CD4-positive, alpha-beta T cell treated with Interleukin-21 for 1 hour (primary cell): ENCODE measurements at regions not wholly inside any gene's neighbourhood (a gene's known extent, or its start where the extent isn't known, plus 50 kb on each side); places are given as distances from the start of the nearest gene placed in this dataset.
"Not testable (repeated sequence)": the region's sequence is repeated elsewhere in the genome, so short reads cannot be mapped to it uniquely, and the experiment has no call there.

Experiments used
- DNase-seq: peaks from one replicate; pipeline ENCODE4 v3.0.0-alpha.2; 2020

DNA sequence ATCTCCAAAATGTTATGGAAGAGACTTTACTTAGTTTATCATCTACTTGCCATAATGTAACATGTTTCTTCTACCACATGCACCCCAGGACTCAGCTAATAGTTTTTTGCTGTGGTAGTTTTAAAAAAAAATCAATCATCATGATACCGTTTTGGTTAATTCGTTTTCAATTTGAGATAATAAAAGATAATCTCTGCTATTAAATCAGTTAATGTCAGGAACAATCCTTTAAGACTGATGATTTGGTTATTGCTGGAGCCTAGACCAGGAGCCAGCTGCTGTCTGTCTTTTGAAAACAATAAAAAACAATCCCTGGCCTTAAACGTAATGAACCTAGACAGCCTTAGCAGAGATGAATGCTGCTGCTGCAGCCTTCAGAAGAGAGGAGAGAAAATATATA is 403.7 kb downstream of the OXSM start:
- no peak for DNase-seq

- no peak for DNase-seq
Measured at GRCh38 chr3:26196781-26197180, 406.9 kb downstream of the OXSM start.

GRCh38 chr3:26198609-26199008 is 408.7 kb downstream of the OXSM start:
- no peak for DNase-seq

- no peak for DNase-seq
Measured at GRCh38 chr3:26202169-26202568, 412.3 kb downstream of the OXSM start.

GRCh38 chr3:26205475-26205874 is 415.6 kb downstream of the OXSM start:
- DNase-seq: no peak

GRCh38 chr3:26208201-26208600 is 414.4 kb upstream of the LRRC3B start:
- no peak for DNase-seq

GRCh38 chr3:26229801-26230200 is 392.8 kb upstream of the LRRC3B start:
- DNase-seq: no peak

DNA sequence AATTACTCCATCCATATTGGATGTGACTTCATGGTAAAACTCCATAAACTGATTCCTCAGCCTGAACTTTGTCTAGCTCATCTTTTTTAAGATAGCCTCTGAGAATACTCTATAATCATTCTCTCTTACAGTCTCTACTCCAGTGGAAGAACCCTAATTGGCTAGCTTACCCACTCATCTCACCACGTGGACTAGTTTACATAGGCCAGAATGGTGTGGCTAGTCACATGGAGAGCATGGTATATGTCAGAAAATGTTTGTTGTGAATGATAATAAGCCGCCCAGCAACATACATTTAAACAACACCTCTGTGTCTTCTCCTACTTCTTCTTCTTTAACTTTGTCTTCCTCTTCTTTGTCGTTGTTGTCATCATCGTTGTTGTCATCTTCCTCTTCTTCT is 389.2 kb upstream of the LRRC3B start:
- DNase-seq: no peak

GRCh38 chr3:26236531-26236930 is 386.0 kb upstream of the LRRC3B start:
- no peak for DNase-seq

DNA sequence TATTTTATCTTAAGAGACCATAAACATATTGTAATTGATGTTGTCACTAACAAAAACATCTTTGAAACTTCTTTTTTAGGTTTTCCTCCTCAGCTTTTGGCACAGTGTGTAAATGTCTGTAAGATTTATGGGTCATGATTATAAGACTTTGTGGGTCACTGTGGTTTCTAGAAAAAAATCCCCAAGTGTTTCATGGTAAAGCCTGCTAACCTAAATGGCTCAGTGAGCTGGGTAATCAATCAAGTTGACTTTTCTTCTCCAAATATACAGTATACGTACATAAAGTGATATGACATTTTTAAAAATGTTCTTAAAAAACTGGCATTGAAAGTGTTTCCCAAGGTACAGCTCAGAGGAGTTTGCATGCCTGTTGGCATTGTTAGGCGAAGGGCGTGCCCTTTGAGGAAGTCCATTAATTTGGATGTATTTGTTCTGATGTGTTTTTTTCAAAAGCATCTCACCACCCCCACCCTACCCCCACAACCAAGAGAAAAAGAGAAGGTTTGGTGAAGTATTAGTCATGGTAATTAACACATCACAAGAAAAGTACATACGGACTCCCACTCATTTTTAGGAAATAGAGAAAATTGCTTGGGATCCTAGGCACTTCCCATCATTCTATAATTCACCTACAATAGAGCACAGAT is 385.4 kb upstream of the LRRC3B start:
- no peak for DNase-seq

DNA sequence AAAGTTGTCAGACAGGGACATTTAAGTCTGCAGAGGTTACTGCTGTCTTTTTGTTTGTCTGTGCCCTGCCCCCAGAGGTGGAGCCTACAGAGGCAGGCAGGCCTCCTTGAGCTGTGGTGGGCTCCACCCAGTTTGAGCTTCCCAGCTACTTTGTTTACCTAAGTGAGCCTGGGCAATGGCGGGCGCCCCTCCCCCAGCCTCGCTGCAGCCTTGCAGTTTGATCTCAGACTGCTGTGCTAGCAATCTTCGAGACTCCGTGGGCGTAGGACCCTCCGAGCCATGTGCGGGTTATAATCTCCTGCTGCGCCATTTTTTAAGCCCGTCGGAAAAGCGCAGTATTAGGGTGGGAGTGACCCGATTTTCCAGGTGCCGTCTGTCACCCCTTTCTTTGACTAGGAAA is 378.0 kb upstream of the LRRC3B start:
- not testable (repeated sequence) for DNase-seq

DNA sequence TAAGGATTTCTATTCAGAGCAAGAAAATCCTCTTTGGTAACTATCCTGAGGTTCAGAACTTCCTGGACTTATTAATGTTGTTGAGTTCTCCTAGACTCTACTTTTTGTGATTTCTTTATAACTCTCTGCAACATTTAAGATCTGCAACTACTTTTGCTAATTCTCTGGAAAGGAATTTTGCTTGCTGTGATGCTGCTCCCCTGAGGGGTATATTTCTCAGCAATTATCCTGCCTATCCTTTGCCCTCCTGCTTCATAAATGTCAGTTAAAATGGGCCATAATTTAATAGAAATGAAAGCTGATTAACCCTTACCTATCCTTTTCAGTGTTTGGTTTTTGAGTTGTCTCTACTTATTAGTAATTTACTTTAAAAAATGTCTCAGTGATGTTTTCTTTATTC is 377.3 kb upstream of the LRRC3B start:
- DNase-seq: no peak

DNA sequence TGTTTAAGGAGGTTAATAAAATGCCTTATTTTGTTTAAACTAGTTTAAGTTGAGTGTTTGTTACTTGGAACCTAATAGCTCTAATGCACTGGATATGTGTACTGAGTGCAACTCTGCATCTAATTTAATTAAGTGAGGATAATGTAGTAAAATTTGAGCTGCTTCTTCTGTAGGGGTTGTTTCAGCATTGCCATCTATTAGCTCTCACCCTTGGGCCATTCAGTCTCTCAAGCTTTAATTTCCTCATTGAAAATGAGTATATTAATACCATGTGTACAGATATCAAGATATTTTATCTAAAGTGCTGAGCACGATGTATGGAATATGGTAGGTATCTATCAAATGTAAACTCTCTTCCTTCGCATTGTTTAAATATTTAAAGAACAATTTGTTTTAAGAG is 375.7 kb upstream of the LRRC3B start:
- no peak for DNase-seq

DNA sequence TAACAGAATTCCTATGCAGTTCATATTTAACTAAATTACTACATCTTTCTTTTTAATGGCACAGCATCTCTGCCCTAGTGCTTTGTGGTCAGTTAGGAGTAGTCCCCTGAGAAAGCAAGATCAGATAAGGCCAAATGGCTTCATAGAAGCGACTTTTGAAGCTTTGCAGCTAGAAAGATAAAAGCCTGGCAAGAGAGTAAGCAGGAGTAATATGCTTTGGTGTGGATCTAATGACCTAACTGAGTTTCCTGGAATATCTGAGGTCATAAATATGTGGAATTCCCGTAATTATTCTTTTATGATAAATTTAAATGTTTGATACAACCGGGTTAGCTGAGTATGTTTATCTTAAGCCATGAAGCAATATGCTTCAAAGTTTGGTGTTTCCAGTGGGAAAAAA is 374.9 kb upstream of the LRRC3B start:
- no peak for DNase-seq

DNA sequence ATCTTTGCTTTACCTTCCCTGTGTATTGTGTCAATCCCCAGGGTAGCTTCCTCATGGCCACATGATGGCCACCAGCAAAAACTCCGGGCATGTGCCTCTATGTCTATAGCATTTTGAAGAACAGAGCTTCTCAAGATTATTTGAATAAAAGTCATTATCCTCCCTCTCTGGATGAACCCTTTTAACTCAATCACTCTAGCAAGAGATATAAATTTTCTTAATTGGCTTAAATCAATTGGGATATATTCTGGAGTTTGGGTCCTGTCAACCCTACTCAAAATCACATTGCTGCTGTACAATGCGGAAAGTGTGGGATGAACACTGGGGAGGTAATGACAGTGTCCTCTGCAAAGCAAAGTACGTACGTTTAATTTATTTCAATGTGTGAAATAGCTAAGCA is 370.6 kb upstream of the LRRC3B start:
- no peak for DNase-seq

DNA sequence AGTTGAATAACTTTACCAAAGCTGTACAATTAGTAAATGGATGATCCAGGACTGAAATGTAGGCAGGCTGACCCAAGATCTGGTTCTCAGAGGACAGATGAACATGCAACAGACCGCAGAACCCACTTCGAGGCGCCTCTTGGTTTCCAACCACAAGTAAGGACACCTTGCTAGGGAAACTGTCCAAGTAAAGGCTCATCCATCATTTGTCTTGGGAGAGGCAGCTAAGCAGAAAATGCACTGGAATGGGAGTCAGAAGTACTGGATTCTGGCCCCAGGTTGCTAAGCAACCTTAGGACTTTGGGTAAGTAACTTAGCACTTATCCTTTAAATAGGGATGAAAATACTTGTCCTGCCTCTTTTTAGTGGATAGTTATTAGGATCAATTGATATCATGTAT is 366.3 kb upstream of the LRRC3B start:
- DNase-seq: no peak

GRCh38 chr3:26259176-26259575 is 363.4 kb upstream of the LRRC3B start:
- no peak for DNase-seq

GRCh38 chr3:26260139-26260538 is 362.4 kb upstream of the LRRC3B start:
- no peak for DNase-seq

GRCh38 chr3:26264708-26265107 is 357.9 kb upstream of the LRRC3B start:
- no peak for DNase-seq

DNA sequence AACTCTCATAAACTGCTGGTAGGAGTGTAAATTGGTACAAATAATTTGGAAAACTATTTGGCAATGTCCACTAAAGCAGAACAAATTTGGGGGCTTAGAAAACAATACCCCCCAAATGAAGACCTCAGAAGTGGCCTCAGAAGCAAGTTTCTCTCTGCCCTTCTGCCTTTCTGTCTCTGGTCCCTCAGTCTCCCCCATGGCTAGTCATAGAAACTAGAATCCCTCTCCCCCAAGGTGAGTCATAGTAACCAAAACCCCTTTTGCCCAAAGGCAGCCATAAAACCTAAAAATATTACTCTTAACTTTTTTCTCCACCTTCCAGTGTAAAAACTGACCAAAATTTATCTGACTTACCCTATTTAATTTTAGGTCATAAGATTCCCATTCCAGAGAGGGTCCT is 350.7 kb upstream of the LRRC3B start:
- no peak for DNase-seq

- no peak for DNase-seq
Measured at GRCh38 chr3:26273196-26273595, 349.4 kb upstream of the LRRC3B start.

GRCh38 chr3:26279091-26279490 is 343.5 kb upstream of the LRRC3B start:
- no peak for DNase-seq

DNA sequence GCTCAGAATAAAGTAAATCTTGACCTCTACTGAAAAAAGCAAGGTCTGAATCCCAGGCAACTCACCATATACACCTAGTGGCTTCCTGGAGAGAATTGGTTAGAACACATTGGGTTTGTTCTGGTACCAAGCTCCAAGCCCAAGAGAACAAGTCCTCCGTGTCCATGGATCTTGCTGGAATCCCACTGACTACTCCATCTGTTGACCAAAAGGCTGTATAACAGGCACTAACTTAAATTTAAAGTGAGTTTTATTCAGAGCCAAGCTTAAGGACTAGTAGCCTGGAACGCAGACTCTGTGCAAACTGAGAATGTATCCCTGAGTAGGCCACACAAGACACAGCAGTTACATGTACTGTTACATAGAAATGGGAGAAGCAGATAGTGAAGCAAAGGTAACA is 342.1 kb upstream of the LRRC3B start:
- no peak for DNase-seq

DNA sequence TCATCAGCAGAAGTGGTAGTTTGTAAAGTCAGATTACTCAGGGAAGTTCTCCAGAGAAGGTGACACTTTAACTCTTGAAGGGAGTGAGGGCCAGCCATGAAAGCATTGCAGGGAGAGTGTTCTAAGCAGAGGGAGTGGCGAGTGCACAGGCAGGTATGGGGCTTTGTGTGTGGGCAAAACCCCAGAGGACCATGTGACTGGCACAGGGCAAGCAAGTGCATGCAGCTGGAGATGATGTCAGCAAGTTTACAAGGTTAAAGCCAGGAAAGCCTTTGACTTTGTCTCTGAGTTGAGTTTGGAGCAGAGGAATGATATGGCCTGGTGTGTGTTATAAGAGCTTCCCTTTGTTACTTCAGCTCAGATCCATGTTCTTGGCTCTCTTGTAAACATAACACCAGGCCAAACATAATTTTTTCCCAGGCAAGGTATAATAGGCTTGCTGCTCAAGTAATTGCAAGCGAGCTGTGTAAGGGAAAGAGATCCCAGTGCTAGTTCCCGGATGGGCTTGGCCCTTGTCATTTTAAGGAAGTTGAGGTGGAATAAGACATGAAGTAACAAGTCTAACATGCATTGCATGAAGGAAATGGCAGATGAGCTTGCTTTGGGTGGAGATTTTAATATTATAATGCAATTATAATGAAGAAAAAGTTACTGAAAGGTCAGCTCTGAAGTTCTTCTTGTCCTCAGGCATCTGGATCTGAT is 341.1 kb upstream of the LRRC3B start:
- DNase-seq: no peak

- not testable (repeated sequence) for DNase-seq
Measured at GRCh38 chr3:26284503-26284902, 338.1 kb upstream of the LRRC3B start.
